Parathyroid adenoma (tissue), 2 donors: ENCODE measurements at regions not wholly inside any gene's neighbourhood (a gene's known extent, or its start where the extent isn't known, plus 50 kb on each side); places are given as distances from the start of the nearest gene placed in this dataset.

Source experiments
- H2AFZ ChIP-seq: fragments of 300-600 bp; sonication (generic); one replicate; pipeline ENCODE4 v1.7.0; 2017; ENCODE audit warnings: antibody characterized with exemption, mild to moderate bottlenecking
- H3K27ac ChIP-seq: fragments of 300-600 bp; sonication (generic); one replicate; pipeline ENCODE4 v1.7.0; 2017
- H3K27me3 ChIP-seq: fragments of 300-600 bp; sonication (generic); one replicate; pipeline ENCODE4 v1.7.0; 2017; ENCODE audit warnings: low read length; ENCODE audit not compliant: control insufficient read depth, insufficient read depth
- H3K36me3 ChIP-seq: fragments of 300-600 bp; sonication (generic); one replicate; pipeline ENCODE4 v1.7.0; 2017; ENCODE audit warnings: low read length; ENCODE audit not compliant: control insufficient read depth, insufficient read depth
- H3K4me1 ChIP-seq: fragments of 300-600 bp; sonication (generic); one replicate; pipeline ENCODE4 v1.7.0; 2017; ENCODE audit warnings: control low read depth
- H3K4me2 ChIP-seq: fragments of 300-600 bp; sonication (generic); one replicate; pipeline ENCODE4 v1.7.0; 2017; ENCODE audit warnings: low read length
- H3K4me3 ChIP-seq: fragments of 300-600 bp; sonication (generic); one replicate; pipeline ENCODE4 v1.7.0; 2017; ENCODE audit warnings: low read depth, low read length
- H3K79me2 ChIP-seq: fragments of 300-600 bp; sonication (generic); one replicate; pipeline ENCODE4 v1.7.0; 2017; ENCODE audit warnings: control low read depth
- H3K9ac ChIP-seq: fragments of 300-600 bp; sonication (generic); one replicate; pipeline ENCODE4 v1.7.0; 2017; ENCODE audit warnings: mild to moderate bottlenecking
- H3K9me3 ChIP-seq: fragments of 300-600 bp; sonication (generic); one replicate; pipeline ENCODE4 v1.7.0; 2017; ENCODE audit warnings: low read length; ENCODE audit not compliant: control insufficient read depth
- CTCF ChIP-seq: fragments of 300-600 bp; sonication (generic); IDR thresholded peaks from one replicate; pipeline ENCODE4 v1.7.0; 2017; ENCODE audit warnings: antibody characterized with exemption, mild to moderate bottlenecking
- donor health status: primary hyperparathyroidism.

GRCh38 chr21:28442085-28442484 lies 550.6 kb downstream of the LTN1 start:
- Histone ChIP-seq H3K4me1 (no peaks in the 10 kb centered on the region), H3K4me2 (no peak overlapping the region), H3K36me3 (no peaks in the 10 kb centered on the region), H3K27me3 (no peaks in the 10 kb centered on the region), H2AFZ (no peak overlapping the region), H3K79me2 (no peaks in the 10 kb centered on the region), H3K4me3 (no peak overlapping the region), H3K27ac (no peak overlapping the region), H3K9ac (no peak overlapping the region), H3K9me3 (no peaks in the 10 kb centered on the region)
- no peak for TF ChIP-seq CTCF

GRCh38 chr21:28439788-28440187 lies 552.9 kb downstream of the LTN1 start:
- no peak overlapping the region for H2AFZ ChIP-seq
- no peaks in the 10 kb centered on the region for H3K79me2 ChIP-seq
- H3K9me3 ChIP-seq: no peaks in the 10 kb centered on the region
- no peaks in the 10 kb centered on the region for H3K27me3 ChIP-seq
- no peak overlapping the region for H3K9ac ChIP-seq
- no peak overlapping the region for H3K4me2 ChIP-seq
- no peaks in the 10 kb centered on the region for H3K36me3 ChIP-seq
- TF ChIP-seq CTCF: no peak
- H3K4me3 ChIP-seq: no peak overlapping the region
- no peaks in the 10 kb centered on the region for H3K4me1 ChIP-seq
- no peak overlapping the region for H3K27ac ChIP-seq

- H3K4me3 ChIP-seq: no peak overlapping the region
- TF ChIP-seq CTCF: no peak
- no peak overlapping the region for H3K9ac ChIP-seq
- H2AFZ ChIP-seq: no peak overlapping the region
- no peaks in the 10 kb centered on the region for H3K4me1 ChIP-seq
- no peak overlapping the region for H3K4me2 ChIP-seq
- no peaks in the 10 kb centered on the region for H3K36me3 ChIP-seq
- no peaks in the 10 kb centered on the region for H3K27me3 ChIP-seq
- no peaks in the 10 kb centered on the region for H3K9me3 ChIP-seq
- no peak overlapping the region for H3K27ac ChIP-seq
- no peaks in the 10 kb centered on the region for H3K79me2 ChIP-seq
Measured at GRCh38 chr21:28439251-28439650, 553.4 kb downstream of the LTN1 start.

GRCh38 chr21:28437061-28437460 lies 555.6 kb downstream of the LTN1 start:
- Histone ChIP-seq H3K4me3 (no peak overlapping the region), H2AFZ (no peak overlapping the region), H3K79me2 (no peaks in the 10 kb centered on the region), H3K27ac (no peak overlapping the region), H3K4me2 (no peak overlapping the region), H3K27me3 (no peaks in the 10 kb centered on the region), H3K9me3 (no peaks in the 10 kb centered on the region), H3K4me1 (no peaks in the 10 kb centered on the region), H3K9ac (no peak overlapping the region), H3K36me3 (no peaks in the 10 kb centered on the region)
- no peak for TF ChIP-seq CTCF

- Histone ChIP-seq H3K4me1 (no peaks in the 10 kb centered on the region), H3K4me2 (no peak overlapping the region), H3K27me3 (no peaks in the 10 kb centered on the region), H3K4me3 (no peak overlapping the region), H3K9me3 (no peaks in the 10 kb centered on the region), H3K27ac (no peak overlapping the region), H3K79me2 (no peaks in the 10 kb centered on the region), H3K9ac (no peak overlapping the region), H2AFZ (no peak overlapping the region), H3K36me3 (no peaks in the 10 kb centered on the region)
- no peak for TF ChIP-seq CTCF
Measured at GRCh38 chr21:28436286-28436932, 556.3 kb downstream of the LTN1 start.
